ENCODE measurements at regions not wholly inside any gene's neighbourhood (a gene's known extent, or its start where the extent isn't known, plus 50 kb on each side); places are given as distances from the start of the nearest gene placed in this dataset.

- Histone ChIP-seq H2AK5ac (ENCODE audit: low read depth, low read length) (no peak overlapping the region), H3K14ac (replicated peaks; ENCODE audit: low read depth, low read length) (no peak overlapping the region), H2BK20ac (ENCODE audit: low read depth, low read length) (no peak overlapping the region), H4K5ac (ENCODE audit: low read depth, low read length) (no peak overlapping the region), H2BK120ac (ENCODE audit: low read depth, low read length) (no peak overlapping the region), H3K4me2 (ENCODE audit: low read depth, low read length) (no peak overlapping the region), H3K56ac (ENCODE audit: extremely low read depth, insufficient read depth, low read length) (no peak overlapping the region), H3K4me1 (ENCODE audit: control insufficient read depth, insufficient read depth, low read length) (no peaks in the 10 kb centered on the region), H4K20me1 (ENCODE audit: insufficient read depth, low read length) (no peaks in the 10 kb centered on the region), H3K27ac (ENCODE audit: insufficient read depth, low read length) (no peak overlapping the region), H3K4me3 (ENCODE audit: insufficient read depth, low read depth, low read length) (no peak overlapping the region), H2BK15ac (ENCODE audit: low read depth, low read length) (no peak overlapping the region), H2AK9ac (replicated peaks; ENCODE audit: low read depth, low read length, poor library complexity) (no peak overlapping the region), H3K27me3 (ENCODE audit: control insufficient read depth, insufficient read depth, low read length) (no peaks in the 10 kb centered on the region), H2BK5ac (ENCODE audit: low read depth, low read length, poor library complexity, severe bottlenecking) (no peak overlapping the region), H2AFZ (replicated peaks; ENCODE audit: low read length, poor library complexity) (no peak overlapping the region), H4K91ac (ENCODE audit: insufficient read depth, low read depth, low read length) (no peak overlapping the region), H3K18ac (ENCODE audit: low read depth, low read length) (no peak overlapping the region), H3K9me3 (ENCODE audit: control insufficient read depth, insufficient read depth, low read length) (peaks cover 4% of the 10 kb centered on the region; the same call in 1 of the 2 replicates), H4K8ac (ENCODE audit: low read depth in 2 of 2, low read length in 2 of 2) (no peak overlapping the region), H3K23ac (ENCODE audit: low read depth, low read length) (no peak overlapping the region), H3K9ac (ENCODE audit: low read depth, low read length) (no peak overlapping the region), H3K4ac (ENCODE audit: low read depth, low read length) (no peak overlapping the region), H3K79me1 (ENCODE audit: low read depth in 1 of 2, low read length in 2 of 2) (no peaks in the 10 kb centered on the region), H3K36me3 (ENCODE audit: control insufficient read depth, insufficient read depth, low read length) (no peaks in the 10 kb centered on the region), H3K9me1 (ENCODE audit: insufficient read depth, low read length) (no peaks in the 10 kb centered on the region)
- ATAC-seq (ENCODE audit: low read depth) (no peak), DNase-seq (no peak)
- WGBS, 2 experiments (ENCODE audit: extremely low coverage in 2 of 2, insufficient read length in 1 of 2), result 83% methylated on average over 6 of the region's 9 CpGs; no CpG with 5 or more reads in 1 of the 2 experiments
- intact Hi-C loops (cut with micrococcal nuclease), result no loop called here
- dilution Hi-C loops (cut with HindIII; ENCODE audit: low sequenced_read_pairs, unreplicated experiment), result no loop called here
- ChIA-PET CTCF (no interaction called here), POLR2A (ENCODE audit: unreplicated experiment) (no interaction called here)
- in situ Hi-C loops (cut with MboI; ENCODE audit: low sequenced_read_pairs), result no loop called here
- TF ChIP-seq RFX5 (IDR thresholded peaks at IDR 0.05; ENCODE audit: low read depth, low read length), result no peak
- no TSS peak for BruUV-seq (replicated peaks)
These were observed 260.8 kb downstream of the GPATCH2 start for GRCh38 chr1:217369996-217370551.

All from IMR-90 (cell line).